ENCODE measurements at regions not wholly inside any gene's neighbourhood (a gene's known extent, or its start where the extent isn't known, plus 50 kb on each side); places are given as distances from the start of the nearest gene placed in this dataset.

DNA sequence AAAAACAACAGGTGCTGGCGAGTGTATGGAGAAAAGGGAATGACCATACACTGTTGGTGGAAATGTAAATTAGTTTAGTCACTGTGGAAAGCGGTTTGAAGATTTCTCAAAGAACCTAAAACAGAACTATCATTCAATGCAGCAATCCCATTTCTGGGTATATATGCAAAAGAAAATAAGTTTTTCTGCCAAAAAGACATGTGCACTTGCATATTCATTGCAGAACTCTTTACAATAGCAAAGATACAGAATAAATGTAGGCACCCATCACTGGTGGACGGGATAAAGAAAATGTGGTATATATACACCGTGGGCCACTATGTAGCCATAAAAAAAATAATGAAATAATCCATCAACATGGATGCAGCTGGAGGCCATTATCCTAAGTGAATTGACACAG, 105.1 kb upstream of the FSTL5 start (continued):
- TF ChIP-seq ZNF274 (IDR thresholded peaks at IDR 0.05; ENCODE audit: insufficient read depth, insufficient read length), result no peak

DNA sequence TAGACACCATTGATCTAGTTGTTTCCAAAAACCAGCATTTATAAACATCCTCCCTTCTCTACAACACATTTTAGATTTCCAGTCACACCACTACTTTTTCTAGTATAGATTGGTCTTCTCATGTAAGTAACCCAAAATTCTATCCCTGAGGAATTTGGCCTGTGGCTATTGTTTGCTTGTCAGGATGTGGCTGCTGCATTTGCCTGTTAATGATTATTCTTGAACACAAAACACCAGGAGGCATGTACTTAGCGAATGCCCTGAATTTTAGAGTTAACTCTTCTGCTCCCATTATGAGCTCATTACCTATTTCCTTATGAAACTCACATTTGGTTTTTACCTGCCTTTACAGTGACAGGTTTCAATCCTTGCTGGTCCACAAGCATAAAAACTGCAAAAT, 102.0 kb upstream of the FSTL5 start:
- no peaks in the 10 kb centered on the region for H4K20me1 ChIP-seq (ENCODE audit: control insufficient read depth, insufficient read depth)
- ChIA-PET SMC1A (ENCODE audit: uncharacterized antibody, unreplicated experiment) (interaction anchor here (0.6 kb wide), 1 partner anchor 1970 kb away, joined by 3 read pairs; no protein-coding TSS in a partner anchor), RAD21 (ENCODE audit: unreplicated experiment) (no interaction called here), CTCF (interaction anchor here (0.6 kb wide), 2 partner anchors 103 to 606 kb away, joined by 3 to 4 read pairs; no protein-coding TSS in a partner anchor), POLR2A (no interaction called here)
- in situ Hi-C loops (cut with MboI), result no loop called here
- no peak for ATAC-seq
- FAIRE-seq, result no peak
- H3K27me3 ChIP-seq (replicated peaks in 1 of 2; ENCODE audit: control insufficient read depth in 2 of 2, insufficient read depth in 2 of 2, low read length in 1 of 2), result no peaks in the 10 kb centered on the region
- H3K4me2 ChIP-seq (ENCODE audit: control insufficient read depth, insufficient read depth), result no peak overlapping the region
- 0% methylated on average over 1 of the region's 1 CpG for WGBS (ENCODE audit: insufficient coverage, insufficient replicate concordance, low lambda C conversion rate, missing lambda C conversion rate)
- intact Hi-C loops (cut with micrococcal nuclease; ENCODE audit: unreplicated experiment), result no loop called here
- no peak overlapping the region for H3K27ac ChIP-seq (ENCODE audit: control insufficient read depth, insufficient read depth)
- no peak for DNase-seq (ENCODE audit: low read depth, low spot score)
- H3K36me3 ChIP-seq (ENCODE audit: control insufficient read depth in 2 of 2, insufficient read depth in 2 of 2, low read length in 1 of 2), result no peaks in the 10 kb centered on the region
- no peaks in the 10 kb centered on the region for H3K4me1 ChIP-seq (ENCODE audit: control insufficient read depth, insufficient read depth, low read length)
- H3K79me2 ChIP-seq (ENCODE audit: control insufficient read depth, insufficient read depth, low read length), result no peaks in the 10 kb centered on the region
- TF ChIP-seq, protein P1, sequence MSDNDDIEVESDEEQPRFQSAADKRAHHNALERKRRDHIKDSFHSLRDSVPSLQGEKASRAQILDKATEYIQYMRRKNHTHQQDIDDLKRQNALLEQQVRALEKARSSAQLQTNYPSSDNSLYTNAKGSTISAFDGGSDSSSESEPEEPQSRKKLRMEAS (IDR thresholded peaks at IDR 0.05; ENCODE audit: low read depth, low read length), result no peak
- TF ChIP-seq, protein P2, sequence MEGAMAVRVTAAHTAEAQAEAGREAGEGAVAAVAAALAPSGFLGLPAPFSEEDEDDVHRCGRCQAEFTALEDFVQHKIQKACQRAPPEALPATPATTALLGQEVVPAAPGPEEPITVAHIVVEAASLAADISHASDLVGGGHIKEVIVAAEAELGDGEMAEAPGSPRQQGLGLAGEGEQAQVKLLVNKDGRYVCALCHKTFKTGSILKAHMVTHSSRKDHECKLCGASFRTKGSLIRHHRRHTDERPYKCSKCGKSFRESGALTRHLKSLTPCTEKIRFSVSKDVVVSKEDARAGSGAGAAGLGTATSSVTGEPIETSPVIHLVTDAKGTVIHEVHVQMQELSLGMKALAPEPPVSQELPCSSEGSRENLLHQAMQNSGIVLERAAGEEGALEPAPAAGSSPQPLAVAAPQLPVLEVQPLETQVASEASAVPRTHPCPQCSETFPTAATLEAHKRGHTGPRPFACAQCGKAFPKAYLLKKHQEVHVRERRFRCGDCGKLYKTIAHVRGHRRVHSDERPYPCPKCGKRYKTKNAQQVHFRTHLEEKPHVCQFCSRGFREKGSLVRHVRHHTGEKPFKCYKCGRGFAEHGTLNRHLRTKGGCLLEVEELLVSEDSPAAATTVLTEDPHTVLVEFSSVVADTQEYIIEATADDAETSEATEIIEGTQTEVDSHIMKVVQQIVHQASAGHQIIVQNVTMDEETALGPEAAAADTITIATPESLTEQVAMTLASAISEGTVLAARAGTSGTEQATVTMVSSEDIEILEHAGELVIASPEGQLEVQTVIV (IDR thresholded peaks at IDR 0.05; ENCODE audit: borderline replicate concordance, partially characterized antibody), result no peak
- no peak for TF ChIP-seq NR2F1 (conservative IDR thresholded peaks at IDR 0.05)
- H3K9ac ChIP-seq (ENCODE audit: control insufficient read depth, insufficient read depth, low read length), result no peak overlapping the region
- no TSS peak for BruUV-seq (replicated peaks)
- H3K9me3 ChIP-seq (replicated peaks; ENCODE audit: control insufficient read depth, insufficient read depth, low read length), result no peaks in the 10 kb centered on the region
- no peak overlapping the region for H2AFZ ChIP-seq (ENCODE audit: control insufficient read depth, low read depth, low read length)
- no peak overlapping the region for H3K4me3 ChIP-seq

All from GM12878 (cell line).